NT2/D1 (cell line): ENCODE measurements at regions not wholly inside any gene's neighbourhood (a gene's known extent, or its start where the extent isn't known, plus 50 kb on each side); places are given as distances from the start of the nearest gene placed in this dataset.
A peak's percentile ranks its signal among the peaks of the same experiment; 100 is the strongest.

ENCODE experiments used
- DNase-seq: peaks from one replicate; pipeline ENCODE4 v3.0.0-alpha.2; 2011; ENCODE audit warnings: low read depth, low spot score
- H3K27me3 ChIP-seq: 2 replicates; pipeline ENCODE4 v1.6.0; 2011; ENCODE audit warnings: mild to moderate bottlenecking; ENCODE audit not compliant: insufficient read length, insufficient read depth
- H3K36me3 ChIP-seq: 2 replicates; pipeline ENCODE4 v1.6.1; 2011; ENCODE audit warnings: mild to moderate bottlenecking, low read length, mixed read lengths; ENCODE audit not compliant: insufficient read depth, insufficient read length
- H3K4me1 ChIP-seq: 2 replicates; pipeline ENCODE4 v1.5.1; 2011; ENCODE audit not compliant: insufficient read depth, insufficient read length
- H3K4me3 ChIP-seq: 2 replicates; pipeline ENCODE4 v1.5.1; 2011; ENCODE audit warnings: low read depth; ENCODE audit not compliant: insufficient read length
- H3K9ac ChIP-seq: 2 replicates; pipeline ENCODE4 v1.6.0; 2011; ENCODE audit warnings: low read depth; ENCODE audit not compliant: insufficient read length
- H3K9me3 ChIP-seq: 2 replicates; pipeline ENCODE4 v1.5.1; 2011; ENCODE audit warnings: mild to moderate bottlenecking, low read length; ENCODE audit not compliant: insufficient read depth
- SUZ12 ChIP-seq: IDR thresholded peaks from 2 replicates; pipeline ENCODE4 v1.6.1; 2011; ENCODE audit not compliant: insufficient read length, insufficient read depth; ENCODE audit errors: extremely low read depth
- YY1 ChIP-seq: IDR thresholded peaks from 2 replicates; pipeline ENCODE4 v1.6.1; 2011; ENCODE audit not compliant: insufficient read length, insufficient read depth
- ZNF274 ChIP-seq: IDR thresholded peaks from 2 replicates; pipeline ENCODE4 v1.6.1; 2011; ENCODE audit warnings: mild to moderate bottlenecking, low read depth, low read length

DNA sequence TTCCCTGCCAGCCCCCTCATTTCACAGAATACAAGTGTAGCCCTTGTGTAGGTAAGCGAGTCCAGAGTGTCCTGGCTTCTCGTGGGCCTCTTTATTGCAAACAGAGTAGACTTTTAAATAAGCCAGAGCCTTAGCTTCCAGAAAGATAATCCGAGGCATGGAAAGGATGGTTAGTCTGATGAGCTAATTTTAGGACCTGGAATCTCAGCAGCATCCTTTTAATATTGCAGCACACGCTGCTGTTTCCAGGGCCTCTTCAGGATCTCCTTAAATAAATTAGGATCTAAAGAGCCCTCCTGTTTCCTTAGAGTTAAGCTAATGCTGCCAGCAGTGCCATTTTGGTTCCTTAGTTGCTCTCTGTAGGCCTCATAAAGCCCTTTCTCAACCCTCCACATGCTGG is 99.2 kb downstream of the RFC3 start:
- Histone ChIP-seq H3K9ac (no peak overlapping the region), H3K36me3 (no peaks in the 10 kb centered on the region), H3K9me3 (no peaks in the 10 kb centered on the region), H3K4me1 (no peaks in the 10 kb centered on the region), H3K4me3 (no peak overlapping the region), H3K27me3 (no peaks in the 10 kb centered on the region)
- TF ChIP-seq YY1 (no peak), ZNF274 (no peak), SUZ12 (no peak)
- no peak for DNase-seq

DNA sequence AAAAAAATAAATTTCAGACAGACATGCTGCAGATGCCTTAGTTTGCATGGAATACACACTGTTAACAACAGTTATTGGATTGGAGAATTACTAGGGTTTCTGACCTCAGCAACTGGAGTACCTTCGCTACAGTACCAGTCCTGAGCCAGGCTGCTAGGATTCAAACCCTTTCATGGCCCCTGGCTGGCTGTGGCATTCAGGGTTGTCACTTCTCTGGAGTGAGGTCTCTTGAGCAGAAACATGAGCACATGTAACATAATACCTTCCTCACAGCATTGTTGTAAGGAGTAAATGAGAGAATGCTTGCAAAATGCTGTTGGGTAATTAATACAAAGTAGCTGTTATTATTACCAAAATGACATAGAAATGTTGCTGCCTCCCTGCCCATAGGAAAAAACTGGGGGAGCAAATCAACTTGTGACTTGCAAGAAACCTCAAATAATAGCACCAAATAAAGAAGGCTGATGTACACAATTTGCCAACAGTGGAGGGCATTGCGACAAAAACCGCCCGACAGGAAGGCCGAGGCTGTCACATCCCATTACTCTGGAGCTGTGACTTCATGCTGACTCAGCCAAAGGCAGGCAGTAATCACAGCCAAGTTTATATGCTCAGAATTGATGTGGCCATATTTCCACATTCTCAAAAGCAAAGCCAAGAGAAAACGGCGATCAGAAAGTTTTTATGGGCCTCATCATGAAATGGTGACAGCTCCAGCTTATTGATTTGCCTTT is 100.4 kb downstream of the RFC3 start:
- Histone ChIP-seq H3K9ac (no peak overlapping the region), H3K4me1 (no peaks in the 10 kb centered on the region), H3K36me3 (no peaks in the 10 kb centered on the region), H3K9me3 (no peaks in the 10 kb centered on the region), H3K4me3 (no peak overlapping the region), H3K27me3 (no peaks in the 10 kb centered on the region)
- no peak for DNase-seq
- TF ChIP-seq ZNF274, result no peak
- no peak for TF ChIP-seq YY1
- no peak for TF ChIP-seq SUZ12

DNA sequence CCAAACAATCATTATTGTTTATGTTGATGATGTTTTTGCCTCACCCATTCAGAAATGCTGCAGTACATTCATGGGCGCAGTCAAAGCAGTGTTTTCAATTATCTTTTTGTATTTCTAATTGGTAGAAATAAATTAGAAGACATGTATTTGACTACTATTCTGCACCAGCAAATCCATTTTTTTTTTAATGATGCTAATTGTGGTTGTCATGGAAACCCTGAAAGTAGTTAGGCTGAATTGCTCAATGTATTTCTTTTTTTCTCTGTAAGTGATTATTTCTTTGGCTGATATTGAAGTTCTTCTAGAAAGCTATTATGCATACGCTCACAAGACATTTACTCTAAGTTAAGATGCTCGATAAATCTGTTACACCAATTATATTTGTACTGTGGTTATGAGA is 101.2 kb downstream of the RFC3 start:
- no peak for DNase-seq
- TF ChIP-seq ZNF274 (no peak), YY1 (no peak), SUZ12 (no peak)
- no peaks in the 10 kb centered on the region for H3K36me3 ChIP-seq
- no peaks in the 10 kb centered on the region for H3K4me1 ChIP-seq
- no peaks in the 10 kb centered on the region for H3K9me3 ChIP-seq
- H3K27me3 ChIP-seq, result no peaks in the 10 kb centered on the region
- no peak overlapping the region for H3K9ac ChIP-seq
- no peak overlapping the region for H3K4me3 ChIP-seq

DNA sequence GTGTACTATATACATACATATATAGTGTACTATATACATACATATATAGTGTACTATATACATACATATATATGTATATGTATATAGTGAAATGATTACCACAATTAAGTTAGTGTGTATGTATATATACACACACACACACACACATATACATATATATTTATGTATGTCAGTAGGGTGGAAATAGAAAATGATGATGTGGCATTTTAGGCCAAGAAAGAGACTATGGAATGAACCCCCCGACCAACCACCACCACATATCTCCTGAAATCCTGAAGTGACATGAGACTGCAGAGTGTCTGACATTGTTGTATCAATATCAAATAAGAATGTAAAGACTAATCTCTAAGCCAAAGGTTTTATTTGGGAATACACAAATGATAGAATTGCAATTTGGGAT is 107.6 kb downstream of the RFC3 start:
- DNase-seq, result no peak
- Histone ChIP-seq H3K27me3 (no peaks in the 10 kb centered on the region), H3K4me1 (no peaks in the 10 kb centered on the region), H3K9ac (no peak overlapping the region), H3K9me3 (no peaks in the 10 kb centered on the region), H3K4me3 (no peak overlapping the region), H3K36me3 (no peaks in the 10 kb centered on the region)
- no peak for TF ChIP-seq SUZ12
- TF ChIP-seq YY1, result no peak
- no peak for TF ChIP-seq ZNF274

DNA sequence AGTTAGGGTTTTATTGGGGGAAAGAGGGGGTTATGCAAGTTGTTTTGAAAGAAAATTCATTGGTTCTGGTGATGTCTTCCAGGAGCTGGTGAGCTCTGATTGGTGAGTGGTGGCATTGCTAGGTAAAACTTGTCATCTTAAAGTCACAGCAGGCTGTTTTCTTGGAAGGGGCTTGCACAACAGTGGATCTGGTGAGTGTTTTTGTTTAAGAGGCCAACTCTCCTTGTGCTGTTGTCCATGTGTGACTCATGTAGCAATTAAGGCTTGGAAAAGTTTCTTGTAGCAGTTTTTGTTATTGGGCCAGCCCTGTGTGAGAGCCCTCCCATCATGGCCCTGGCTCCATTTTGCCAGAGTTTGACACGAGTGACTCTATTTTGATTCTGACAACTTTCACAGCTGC is 109.4 kb downstream of the RFC3 start:
- no peak for DNase-seq

DNA sequence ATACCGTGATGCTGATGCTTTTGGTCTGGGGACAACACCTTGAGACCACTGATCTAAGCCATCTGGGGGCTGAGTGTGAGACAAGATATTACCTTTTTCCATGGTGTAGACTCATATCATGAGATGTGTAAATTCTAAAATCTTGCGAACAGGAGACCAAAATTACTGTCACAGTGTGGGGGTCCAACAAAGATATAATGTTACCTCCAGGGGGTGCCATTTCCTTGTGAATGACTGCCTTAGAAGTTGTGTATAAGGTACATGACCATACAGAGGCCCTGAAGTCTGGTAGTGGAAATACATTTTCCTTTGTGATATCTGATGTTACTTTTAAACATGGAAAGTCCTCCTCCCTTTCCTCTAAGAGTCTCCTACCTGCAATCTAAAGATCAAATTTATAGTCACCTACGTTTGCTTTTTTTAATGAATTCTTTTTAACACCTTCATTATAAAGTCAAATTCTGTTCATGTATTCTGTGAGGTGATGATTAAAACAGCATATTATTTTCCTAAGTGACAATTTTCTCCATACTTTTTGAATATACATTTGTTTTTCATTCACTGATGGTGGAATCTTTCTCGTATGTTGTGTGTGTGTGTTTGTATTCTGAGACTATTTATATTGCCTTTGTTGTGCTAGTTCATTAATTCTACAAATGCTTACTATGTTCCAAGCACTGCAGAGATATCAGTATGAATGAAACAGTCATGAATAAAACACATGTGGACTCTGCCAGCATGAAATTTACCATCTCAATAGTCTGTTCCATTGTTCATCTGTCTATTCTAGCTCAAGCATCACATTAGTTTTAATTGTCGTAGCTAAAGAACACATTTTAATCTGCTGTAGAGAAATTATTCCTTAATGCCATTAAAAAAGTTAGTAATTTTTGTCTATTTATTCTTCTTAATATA is 113.7 kb downstream of the RFC3 start:
- Histone ChIP-seq H3K36me3 (no peaks in the 10 kb centered on the region), H3K4me3 (no peak overlapping the region), H3K4me1 (no peaks in the 10 kb centered on the region), H3K27me3 (no peaks in the 10 kb centered on the region), H3K9me3 (no peaks in the 10 kb centered on the region), H3K9ac (no peak overlapping the region)
- TF ChIP-seq SUZ12 (no peak), YY1 (no peak), ZNF274 (no peak)
- DNase-seq, result peak; percentile 44

More for the DNA sequence above, 109.4 kb downstream of the RFC3 start:
- no peak for TF ChIP-seq ZNF274
- TF ChIP-seq SUZ12, result no peak
- no peak for TF ChIP-seq YY1
- no peaks in the 10 kb centered on the region for H3K4me1 ChIP-seq
- H3K9ac ChIP-seq, result no peak overlapping the region
- H3K36me3 ChIP-seq, result no peaks in the 10 kb centered on the region
- H3K4me3 ChIP-seq, result no peak overlapping the region
- no peaks in the 10 kb centered on the region for H3K27me3 ChIP-seq
- no peaks in the 10 kb centered on the region for H3K9me3 ChIP-seq
